Liver (tissue), 8 donors: ENCODE measurements at regions not wholly inside any gene's neighbourhood (a gene's known extent, or its start where the extent isn't known, plus 50 kb on each side); places are given as distances from the start of the nearest gene placed in this dataset.

Experiments
- DNase-seq: peaks from one replicate; pipeline ENCODE4 v3.0.0-alpha.2; 2017; ENCODE audit warnings: low spot score
- H3K27ac ChIP-seq, 2 donors: one replicate each; pipeline ENCODE4 v1.7.0; 2013; ENCODE audit warnings: inconsistent platforms in 2 of 2, low read length in 2 of 2, control low read depth in 1 of 2, low read depth in 1 of 2, mild to moderate bottlenecking in 1 of 2
- H3K27me3 ChIP-seq, 4 donors: one replicate each; pipeline versions ENCODE4 v1.6.1 to v1.7.0; 2013; ENCODE audit warnings: low read length in 3 of 4, inconsistent platforms in 1 of 4, mild to moderate bottlenecking in 1 of 4, moderate library complexity in 1 of 4; ENCODE audit not compliant: control insufficient read depth in 4 of 4, insufficient read depth in 4 of 4
- H3K36me3 ChIP-seq, 4 donors: one replicate each; pipeline versions ENCODE4 v1.6.1 to v1.7.0; 2013; ENCODE audit warnings: low read length in 3 of 4, mild to moderate bottlenecking in 3 of 4, low read depth in 1 of 4, moderate library complexity in 1 of 4; ENCODE audit not compliant: control insufficient read depth in 4 of 4, insufficient read depth in 3 of 4
- H3K4me1 ChIP-seq, 4 donors: one replicate each; pipeline versions ENCODE4 v1.6.1 to v1.7.0; 2013; ENCODE audit warnings: low read length in 3 of 4, mild to moderate bottlenecking in 3 of 4, moderate library complexity in 1 of 4; ENCODE audit not compliant: control insufficient read depth in 4 of 4, insufficient read depth in 4 of 4
- H3K4me3 ChIP-seq, 3 donors: one replicate each; pipeline versions ENCODE4 v1.6.1 to v1.7.0; 2013; ENCODE audit warnings: low read length in 3 of 3, control low read depth in 1 of 3, low read depth in 1 of 3, mild to moderate bottlenecking in 1 of 3
- H3K9ac ChIP-seq, 2 donors: one replicate each; pipeline ENCODE4 v1.7.0; 2013; ENCODE audit warnings: low read length in 2 of 2, mild to moderate bottlenecking in 2 of 2, moderate library complexity in 2 of 2, control low read depth in 1 of 2, low read depth in 1 of 2
- H3K9me3 ChIP-seq, 4 donors: one replicate each; pipeline versions ENCODE4 v1.6.1 to v1.7.0; 2013; ENCODE audit warnings: low read length in 3 of 4; ENCODE audit not compliant: control insufficient read depth in 4 of 4
- CTCF ChIP-seq: fragments of 150-350 bp; IDR thresholded peaks from 2 replicates; pipeline ENCODE4 v1.5.1; 2017; ENCODE audit warnings: improper control_type of control experiment, low read depth, low read length; ENCODE audit not compliant: missing input control
- EGR1 ChIP-seq, 2 donors: IDR thresholded peaks; 2 replicates each; pipeline ENCODE4 v1.6.1; 2016 to 2018; ENCODE audit warnings: antibody characterized with exemption in 2 of 2, low read depth in 2 of 2
- FOXA1 ChIP-seq: IDR thresholded peaks from 2 replicates; pipeline ENCODE4 v1.6.1; 2016; ENCODE audit warnings: antibody characterized with exemption
- GABPA ChIP-seq, 2 donors: IDR thresholded peaks in 1 of 2; conservative IDR thresholded peaks in 1 of 2; 2 replicates each; pipeline ENCODE4 v1.6.1; 2016; ENCODE audit warnings: antibody characterized with exemption in 2 of 2, mild to moderate bottlenecking in 1 of 2, moderate library complexity in 1 of 2
- HNF4A ChIP-seq, 2 donors: conservative IDR thresholded peaks; 2 replicates each; pipeline ENCODE4 v1.6.1; 2016; ENCODE audit warnings: antibody characterized with exemption in 2 of 2, mild to moderate bottlenecking in 2 of 2
- HNF4G ChIP-seq: IDR thresholded peaks from 2 replicates; pipeline ENCODE4 v1.6.1; 2016; ENCODE audit warnings: antibody characterized with exemption
- JUND ChIP-seq, 2 donors: IDR thresholded peaks; 2 replicates each; pipeline ENCODE4 v1.6.1; 2016; ENCODE audit warnings: antibody characterized with exemption in 2 of 2
- NR2F2 ChIP-seq: IDR thresholded peaks from 2 replicates; pipeline ENCODE4 v1.6.1; 2016; ENCODE audit warnings: antibody characterized with exemption
- RXRA ChIP-seq, 2 donors: IDR thresholded peaks; 2 replicates each; pipeline ENCODE4 v1.6.1; 2017 to 2018; ENCODE audit warnings: antibody characterized with exemption in 2 of 2, mild to moderate bottlenecking in 1 of 2
- SP1 ChIP-seq: IDR thresholded peaks from 2 replicates; pipeline ENCODE4 v1.6.1; 2018; ENCODE audit warnings: antibody characterized with exemption, mild to moderate bottlenecking
- TAF1 ChIP-seq: conservative IDR thresholded peaks from 2 replicates; pipeline ENCODE4 v1.6.1; 2016; ENCODE audit warnings: antibody characterized with exemption, mild to moderate bottlenecking
- ZBTB33 ChIP-seq: IDR thresholded peaks from 2 replicates; pipeline ENCODE4 v1.6.1; 2016; ENCODE audit warnings: antibody characterized with exemption
- WGBS: extraction: QIAGEN DNeasy Blood & Tissue Kit; methylation state at CpG from one replicate; pipeline ENCODE4 v1.1.7; 2013; 5-methylcytosine and 5-hydroxymethylcytosine counted together
- TF ChIP-seq, protein P1 (sequence below): IDR thresholded peaks from 2 replicates; pipeline ENCODE4 v1.6.1; 2016; ENCODE audit warnings: antibody characterized with exemption, mild to moderate bottlenecking
- TF ChIP-seq, protein P2 (sequence below): IDR thresholded peaks from 2 replicates; pipeline ENCODE4 v1.6.1; 2016; ENCODE audit warnings: antibody characterized with exemption
- donor health status: healthy.
- donor health status: healthy.
- donor health status: healthy.
- donor health status: healthy.
- donor health status: healthy.

- Histone ChIP-seq H3K9ac (no peak overlapping the region), H3K9me3 (peaks cover 0 to 3% (median 3%) of the 10 kb centered on the region in 4 donors), H3K27me3 (no peaks in the 10 kb centered on the region), H3K36me3 (no peaks in the 10 kb centered on the region), H3K4me3 (no peak overlapping the region), H3K27ac (no peak overlapping the region), H3K4me1 (no peaks in the 10 kb centered on the region)
- no peak for DNase-seq
- WGBS = 85% methylated on average over 4 of the region's 4 CpGs
- TF ChIP-seq JUND (IDR thresholded peaks at IDR 0.05) (no peak), EGR1 (IDR thresholded peaks at IDR 0.05; ENCODE audit: low read depth in 2 of 2) (no peak), FOXA1 (no peak), HNF4G (no peak), TAF1 (no peak), GABPA (IDR thresholded peaks at IDR 0.05 in 1 of 2, conservative IDR thresholded peaks at IDR 0.05 in 1 of 2) (no peak), NR2F2 (no peak), HNF4A (conservative IDR thresholded peaks at IDR 0.05) (no peak), CTCF (no peak), ZBTB33 (no peak), RXRA (IDR thresholded peaks at IDR 0.05) (no peak), SP1 (no peak)
- TF ChIP-seq, protein P1, sequence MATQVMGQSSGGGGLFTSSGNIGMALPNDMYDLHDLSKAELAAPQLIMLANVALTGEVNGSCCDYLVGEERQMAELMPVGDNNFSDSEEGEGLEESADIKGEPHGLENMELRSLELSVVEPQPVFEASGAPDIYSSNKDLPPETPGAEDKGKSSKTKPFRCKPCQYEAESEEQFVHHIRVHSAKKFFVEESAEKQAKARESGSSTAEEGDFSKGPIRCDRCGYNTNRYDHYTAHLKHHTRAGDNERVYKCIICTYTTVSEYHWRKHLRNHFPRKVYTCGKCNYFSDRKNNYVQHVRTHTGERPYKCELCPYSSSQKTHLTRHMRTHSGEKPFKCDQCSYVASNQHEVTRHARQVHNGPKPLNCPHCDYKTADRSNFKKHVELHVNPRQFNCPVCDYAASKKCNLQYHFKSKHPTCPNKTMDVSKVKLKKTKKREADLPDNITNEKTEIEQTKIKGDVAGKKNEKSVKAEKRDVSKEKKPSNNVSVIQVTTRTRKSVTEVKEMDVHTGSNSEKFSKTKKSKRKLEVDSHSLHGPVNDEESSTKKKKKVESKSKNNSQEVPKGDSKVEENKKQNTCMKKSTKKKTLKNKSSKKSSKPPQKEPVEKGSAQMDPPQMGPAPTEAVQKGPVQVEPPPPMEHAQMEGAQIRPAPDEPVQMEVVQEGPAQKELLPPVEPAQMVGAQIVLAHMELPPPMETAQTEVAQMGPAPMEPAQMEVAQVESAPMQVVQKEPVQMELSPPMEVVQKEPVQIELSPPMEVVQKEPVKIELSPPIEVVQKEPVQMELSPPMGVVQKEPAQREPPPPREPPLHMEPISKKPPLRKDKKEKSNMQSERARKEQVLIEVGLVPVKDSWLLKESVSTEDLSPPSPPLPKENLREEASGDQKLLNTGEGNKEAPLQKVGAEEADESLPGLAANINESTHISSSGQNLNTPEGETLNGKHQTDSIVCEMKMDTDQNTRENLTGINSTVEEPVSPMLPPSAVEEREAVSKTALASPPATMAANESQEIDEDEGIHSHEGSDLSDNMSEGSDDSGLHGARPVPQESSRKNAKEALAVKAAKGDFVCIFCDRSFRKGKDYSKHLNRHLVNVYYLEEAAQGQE = no peak
- TF ChIP-seq, protein P2, sequence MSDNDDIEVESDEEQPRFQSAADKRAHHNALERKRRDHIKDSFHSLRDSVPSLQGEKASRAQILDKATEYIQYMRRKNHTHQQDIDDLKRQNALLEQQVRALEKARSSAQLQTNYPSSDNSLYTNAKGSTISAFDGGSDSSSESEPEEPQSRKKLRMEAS = no peak
These were observed 269.9 kb upstream of the MGAT4C start for GRCh38 chr12:86526060-86526595.

- WGBS = 89% methylated on average over 3 of the region's 3 CpGs
- Histone ChIP-seq H3K4me1 (no peaks in the 10 kb centered on the region), H3K4me3 (no peak overlapping the region), H3K9ac (no peak overlapping the region), H3K27me3 (no peaks in the 10 kb centered on the region), H3K36me3 (no peaks in the 10 kb centered on the region), H3K27ac (no peak overlapping the region), H3K9me3 (peaks cover 0 to 3% (median 3%) of the 10 kb centered on the region in 4 donors)
- no peak for TF ChIP-seq FOXA1
- no peak for DNase-seq
These were observed 267.7 kb upstream of the MGAT4C start for GRCh38 chr12:86523844-86524243.
